ENCODE measurements at regions not wholly inside any gene's neighbourhood (a gene's known extent, or its start where the extent isn't known, plus 50 kb on each side); places are given as distances from the start of the nearest gene placed in this dataset.

DNA sequence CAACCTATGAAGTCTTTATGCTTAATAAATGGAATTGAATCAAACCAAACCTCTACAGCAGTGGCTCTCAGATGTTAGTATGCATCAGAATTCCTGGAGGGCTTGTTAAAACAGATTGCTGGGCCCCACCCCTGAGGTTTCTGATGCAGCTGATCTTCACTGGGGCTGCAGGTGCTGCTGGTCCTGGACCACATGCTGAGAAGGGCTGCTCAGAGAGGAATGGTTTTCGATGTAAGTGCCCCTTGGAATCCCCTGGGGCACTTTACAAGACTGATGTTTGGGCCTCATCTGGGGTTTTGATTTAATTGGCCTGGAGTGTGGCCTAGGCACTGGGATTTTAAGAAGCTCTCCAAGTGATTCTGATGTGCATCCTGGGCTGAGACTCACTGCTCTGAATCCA lies 403.8 kb upstream of the HS6ST1 start:
- Histone ChIP-seq H3K27ac (ENCODE audit: low read depth in 1 of 2, low read length in 2 of 2) (no peak overlapping the region), H3K4me3 (ENCODE audit: low read length) (no peak overlapping the region), H3K27me3 (ENCODE audit: control insufficient read depth in 1 of 2, insufficient read depth in 2 of 2, low read length in 2 of 2) (peaks cover 0 to 6% of the 10 kb centered on the region in 2 experiments), H3K9me3 (ENCODE audit: control insufficient read depth in 1 of 2, insufficient read depth in 1 of 2, low read length in 2 of 2) (peaks cover 0 to 9% of the 10 kb centered on the region in 2 experiments), H3K36me3 (ENCODE audit: insufficient read depth, low read length) (no peaks in the 10 kb centered on the region), H3K4me1 (ENCODE audit: insufficient read depth, low read length) (no peaks in the 10 kb centered on the region)
- TF ChIP-seq, protein P1, sequence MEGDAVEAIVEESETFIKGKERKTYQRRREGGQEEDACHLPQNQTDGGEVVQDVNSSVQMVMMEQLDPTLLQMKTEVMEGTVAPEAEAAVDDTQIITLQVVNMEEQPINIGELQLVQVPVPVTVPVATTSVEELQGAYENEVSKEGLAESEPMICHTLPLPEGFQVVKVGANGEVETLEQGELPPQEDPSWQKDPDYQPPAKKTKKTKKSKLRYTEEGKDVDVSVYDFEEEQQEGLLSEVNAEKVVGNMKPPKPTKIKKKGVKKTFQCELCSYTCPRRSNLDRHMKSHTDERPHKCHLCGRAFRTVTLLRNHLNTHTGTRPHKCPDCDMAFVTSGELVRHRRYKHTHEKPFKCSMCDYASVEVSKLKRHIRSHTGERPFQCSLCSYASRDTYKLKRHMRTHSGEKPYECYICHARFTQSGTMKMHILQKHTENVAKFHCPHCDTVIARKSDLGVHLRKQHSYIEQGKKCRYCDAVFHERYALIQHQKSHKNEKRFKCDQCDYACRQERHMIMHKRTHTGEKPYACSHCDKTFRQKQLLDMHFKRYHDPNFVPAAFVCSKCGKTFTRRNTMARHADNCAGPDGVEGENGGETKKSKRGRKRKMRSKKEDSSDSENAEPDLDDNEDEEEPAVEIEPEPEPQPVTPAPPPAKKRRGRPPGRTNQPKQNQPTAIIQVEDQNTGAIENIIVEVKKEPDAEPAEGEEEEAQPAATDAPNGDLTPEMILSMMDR (IDR thresholded peaks at IDR 0.05) = no peak
- no peaks in the 10 kb centered on the region for H3K4me1 Mint-ChIP-seq (ENCODE audit: low read depth)
- no peak overlapping the region for H3K4me3 Mint-ChIP-seq
- H3K27ac Mint-ChIP-seq = no peak overlapping the region
- ChIA-PET POLR2A (no interaction called here), CTCF (no interaction called here)
- no peaks in the 10 kb centered on the region for H3K9me3 Mint-ChIP-seq
- intact Hi-C loops (cut with DNase I, micrococcal nuclease) = no loop called here
- ATAC-seq (ENCODE audit: poor library complexity) (no peak), DNase-seq (no peak)
- H3K36me3 Mint-ChIP-seq (ENCODE audit: low read depth) = no peaks in the 10 kb centered on the region
- H3K27me3 Mint-ChIP-seq = peaks cover 4% of the 10 kb centered on the region

DNA sequence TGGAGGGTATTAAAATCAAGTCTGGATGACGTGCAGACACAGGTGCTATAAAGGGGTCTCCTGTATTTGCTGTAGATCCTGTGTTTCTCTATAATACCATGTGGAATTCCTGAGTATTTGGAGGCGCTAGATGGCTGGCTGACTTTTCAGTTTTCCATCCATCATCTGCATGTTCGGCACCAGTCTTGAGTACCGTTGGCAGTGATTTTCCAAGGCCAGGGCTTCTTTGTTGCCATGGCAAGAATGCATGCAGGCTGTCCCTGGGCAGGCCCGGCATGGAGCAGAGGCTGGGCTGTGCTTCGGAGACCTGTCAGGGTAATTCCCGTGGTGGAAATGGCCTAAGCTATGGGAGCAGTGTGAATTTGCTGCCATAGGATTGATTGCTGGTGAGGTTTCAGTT lies 405.9 kb upstream of the HS6ST1 start:
- no peaks in the 10 kb centered on the region for H3K27me3 Mint-ChIP-seq
- H3K9me3 Mint-ChIP-seq = peaks cover 7% of the 10 kb centered on the region
- no peaks in the 10 kb centered on the region for H3K4me1 Mint-ChIP-seq (ENCODE audit: low read depth)
- intact Hi-C loops (cut with DNase I, micrococcal nuclease) = no loop called here
- Histone ChIP-seq H3K4me3 (ENCODE audit: low read length) (no peak overlapping the region), H3K9me3 (ENCODE audit: control insufficient read depth in 1 of 2, insufficient read depth in 1 of 2, low read length in 2 of 2) (peaks cover 0 to 6% of the 10 kb centered on the region in 2 experiments), H3K4me1 (ENCODE audit: insufficient read depth, low read length) (no peaks in the 10 kb centered on the region), H3K27ac (ENCODE audit: low read depth in 1 of 2, low read length in 2 of 2) (no peak overlapping the region), H3K36me3 (ENCODE audit: insufficient read depth, low read length) (no peaks in the 10 kb centered on the region), H3K27me3 (ENCODE audit: control insufficient read depth in 1 of 2, insufficient read depth in 2 of 2, low read length in 2 of 2) (peaks cover 0 to 4% of the 10 kb centered on the region in 2 experiments)
- no peak overlapping the region for H3K27ac Mint-ChIP-seq
- TF ChIP-seq, protein P1 (IDR thresholded peaks at IDR 0.05) = no peak
- ChIA-PET CTCF (no interaction called here), POLR2A (no interaction called here)
- H3K4me3 Mint-ChIP-seq = no peak overlapping the region
- H3K36me3 Mint-ChIP-seq (ENCODE audit: low read depth) = no peaks in the 10 kb centered on the region
- no peak for ATAC-seq (ENCODE audit: poor library complexity)
- DNase-seq = no peak

DNA sequence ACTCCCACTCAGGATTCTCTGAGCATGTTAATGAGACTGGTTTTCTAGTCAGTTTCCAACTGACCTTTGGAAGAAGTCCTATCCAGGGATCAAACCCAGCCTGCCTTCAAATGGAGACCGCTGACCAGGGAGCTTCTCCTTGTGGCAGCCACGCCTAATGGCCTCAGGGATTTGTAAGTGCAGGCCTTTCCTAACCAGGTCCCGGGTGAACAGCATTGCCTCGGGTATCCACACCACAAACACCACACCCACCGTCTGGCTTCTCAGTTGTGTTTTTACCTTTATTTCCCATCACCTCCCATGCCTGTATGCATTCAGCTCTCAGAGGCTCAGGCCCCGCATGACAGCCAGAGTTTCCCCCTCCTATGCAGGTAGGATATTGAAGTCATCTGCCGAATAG lies 406.3 kb upstream of the HS6ST1 start:
- Mint-ChIP-seq H3K36me3 (ENCODE audit: low read depth) (no peaks in the 10 kb centered on the region), H3K27me3 (no peaks in the 10 kb centered on the region), H3K9me3 (peaks cover 7% of the 10 kb centered on the region), H3K4me1 (ENCODE audit: low read depth) (no peaks in the 10 kb centered on the region), H3K4me3 (no peak overlapping the region), H3K27ac (no peak overlapping the region)
- Histone ChIP-seq H3K4me3 (ENCODE audit: low read length) (no peak overlapping the region), H3K9me3 (ENCODE audit: control insufficient read depth in 1 of 2, insufficient read depth in 1 of 2, low read length in 2 of 2) (peaks cover 0 to 3% of the 10 kb centered on the region in 2 experiments), H3K27ac (ENCODE audit: low read depth in 1 of 2, low read length in 2 of 2) (no peak overlapping the region), H3K27me3 (ENCODE audit: control insufficient read depth in 1 of 2, insufficient read depth in 2 of 2, low read length in 2 of 2) (peaks cover 0 to 4% of the 10 kb centered on the region in 2 experiments), H3K4me1 (ENCODE audit: insufficient read depth, low read length) (no peaks in the 10 kb centered on the region), H3K36me3 (ENCODE audit: insufficient read depth, low read length) (no peaks in the 10 kb centered on the region)
- ATAC-seq (ENCODE audit: poor library complexity) = no peak
- intact Hi-C loops (cut with DNase I, micrococcal nuclease) = no loop called here
- DNase-seq = no peak
- TF ChIP-seq, protein P1 (IDR thresholded peaks at IDR 0.05) = no peak
- ChIA-PET CTCF (no interaction called here), POLR2A (no interaction called here)

Data from CD4-positive, alpha-beta T cell (primary cell).